ENCODE measurements at regions not wholly inside any gene's neighbourhood (a gene's known extent, or its start where the extent isn't known, plus 50 kb on each side); places are given as distances from the start of the nearest gene placed in this dataset.

DNA sequence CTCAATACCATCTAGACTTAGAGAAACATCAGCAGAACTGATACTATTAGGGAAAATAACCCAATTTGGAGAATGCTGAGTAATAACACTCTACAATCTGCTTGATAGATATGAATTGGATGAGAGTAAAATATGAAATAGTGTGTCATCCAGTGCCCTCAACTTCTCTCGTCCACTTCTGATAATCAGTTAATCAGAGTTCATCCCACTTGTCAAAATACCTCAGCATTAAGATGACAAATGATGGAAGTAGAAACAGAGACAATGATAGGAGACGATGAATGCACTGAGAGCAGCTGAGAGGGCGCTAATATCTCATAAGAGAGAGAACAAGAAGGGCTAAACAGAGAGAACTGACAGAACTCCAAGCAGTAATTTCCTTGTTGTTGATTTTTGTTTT lies 699.6 kb downstream of the EPHA7 start:
- DNase-seq (ENCODE audit: low read depth): no peak
- no peak overlapping the region for H3K4me3 ChIP-seq (ENCODE audit: low read depth, low read length)
- TF ChIP-seq, protein P1, sequence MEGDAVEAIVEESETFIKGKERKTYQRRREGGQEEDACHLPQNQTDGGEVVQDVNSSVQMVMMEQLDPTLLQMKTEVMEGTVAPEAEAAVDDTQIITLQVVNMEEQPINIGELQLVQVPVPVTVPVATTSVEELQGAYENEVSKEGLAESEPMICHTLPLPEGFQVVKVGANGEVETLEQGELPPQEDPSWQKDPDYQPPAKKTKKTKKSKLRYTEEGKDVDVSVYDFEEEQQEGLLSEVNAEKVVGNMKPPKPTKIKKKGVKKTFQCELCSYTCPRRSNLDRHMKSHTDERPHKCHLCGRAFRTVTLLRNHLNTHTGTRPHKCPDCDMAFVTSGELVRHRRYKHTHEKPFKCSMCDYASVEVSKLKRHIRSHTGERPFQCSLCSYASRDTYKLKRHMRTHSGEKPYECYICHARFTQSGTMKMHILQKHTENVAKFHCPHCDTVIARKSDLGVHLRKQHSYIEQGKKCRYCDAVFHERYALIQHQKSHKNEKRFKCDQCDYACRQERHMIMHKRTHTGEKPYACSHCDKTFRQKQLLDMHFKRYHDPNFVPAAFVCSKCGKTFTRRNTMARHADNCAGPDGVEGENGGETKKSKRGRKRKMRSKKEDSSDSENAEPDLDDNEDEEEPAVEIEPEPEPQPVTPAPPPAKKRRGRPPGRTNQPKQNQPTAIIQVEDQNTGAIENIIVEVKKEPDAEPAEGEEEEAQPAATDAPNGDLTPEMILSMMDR (conservative IDR thresholded peaks at IDR 0.05; ENCODE audit: low read depth, low read length): no peak

DNA sequence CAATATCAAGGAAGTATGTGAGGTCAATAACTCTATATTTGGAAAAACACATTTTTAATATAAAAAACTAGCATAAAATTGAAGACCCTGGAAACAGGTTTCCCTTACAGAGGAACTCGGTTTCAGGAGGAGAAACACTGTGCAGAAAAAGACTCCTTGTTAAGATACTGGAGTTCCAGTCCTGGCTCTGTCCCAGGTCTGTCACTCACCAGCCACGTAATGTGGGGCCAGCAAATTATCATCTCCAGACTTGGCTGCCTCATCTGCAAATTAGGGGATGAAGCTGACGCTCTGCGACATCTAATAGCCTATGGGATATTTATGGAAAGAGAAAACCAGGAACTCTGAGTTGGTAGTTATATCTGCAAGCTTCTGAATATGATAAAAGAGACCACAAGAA lies 702.7 kb downstream of the EPHA7 start:
- TF ChIP-seq, protein P1 (conservative IDR thresholded peaks at IDR 0.05; ENCODE audit: low read depth, low read length): no peak
- DNase-seq (ENCODE audit: low read depth): no peak
- H3K4me3 ChIP-seq (ENCODE audit: low read depth, low read length): no peak overlapping the region

DNA sequence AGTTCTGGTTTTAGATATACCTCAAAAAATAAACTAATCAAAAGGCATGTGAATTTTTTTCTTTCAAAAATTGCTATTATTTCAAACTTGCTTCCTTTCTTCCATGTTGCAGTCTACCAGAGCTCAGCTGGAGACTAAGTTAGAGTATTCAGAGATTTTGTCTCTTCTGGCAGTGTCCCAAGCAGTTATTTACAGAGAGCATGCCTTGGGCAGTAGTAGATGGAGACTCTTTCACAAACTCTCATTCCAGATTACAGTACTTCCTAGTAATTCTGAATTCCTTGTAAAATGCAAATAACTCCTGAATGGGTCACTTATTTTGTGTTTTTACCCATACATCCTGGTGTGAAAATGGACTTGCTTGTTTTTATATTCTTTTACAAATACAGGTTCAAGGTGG lies 703.4 kb downstream of the EPHA7 start:
- peak; percentile 74 for DNase-seq (ENCODE audit: low read depth)
- no peak overlapping the region for H3K4me3 ChIP-seq (ENCODE audit: low read depth, low read length)
- TF ChIP-seq, protein P1 (conservative IDR thresholded peaks at IDR 0.05; ENCODE audit: low read depth, low read length): no peak

DNA sequence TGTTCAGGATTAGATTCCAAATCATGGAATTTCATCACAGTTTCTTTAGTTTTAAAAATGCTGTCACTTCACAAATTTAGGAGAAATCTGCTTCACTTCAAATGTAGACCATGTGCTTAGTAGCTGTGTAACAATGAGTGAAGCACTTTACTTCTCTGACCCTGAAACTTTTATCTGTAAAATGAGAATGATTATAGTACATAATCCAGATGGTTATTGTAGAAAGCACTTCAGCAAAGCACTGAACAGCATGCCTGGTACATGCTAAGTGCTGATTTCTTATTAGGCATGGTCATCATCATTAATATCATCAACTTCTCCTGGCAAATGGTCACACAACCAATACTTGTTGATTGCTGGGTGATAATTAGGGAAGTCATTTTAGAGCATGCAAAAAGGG lies 705.0 kb downstream of the EPHA7 start:
- H3K4me3 ChIP-seq (ENCODE audit: low read depth, low read length): no peak overlapping the region
- DNase-seq (ENCODE audit: low read depth): no peak
- TF ChIP-seq, protein P1 (conservative IDR thresholded peaks at IDR 0.05; ENCODE audit: low read depth, low read length): no peak

DNA sequence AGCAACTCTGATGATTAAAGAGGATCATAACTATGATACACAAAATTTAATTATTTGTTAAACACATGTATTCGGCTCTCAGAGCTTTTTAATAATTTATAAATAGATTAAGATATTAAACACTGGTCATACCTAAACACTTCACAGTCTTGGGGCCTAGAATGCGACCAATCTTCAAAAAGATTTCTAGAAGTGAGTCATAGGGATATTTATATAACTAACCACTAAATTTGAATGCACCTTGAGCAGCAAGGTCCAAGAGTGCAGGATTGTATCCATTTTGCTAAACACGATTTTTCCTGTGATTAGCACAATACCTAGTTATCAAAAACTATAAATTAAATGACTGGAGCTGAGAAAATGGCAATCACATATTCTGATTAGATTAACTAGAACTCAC lies 709.3 kb downstream of the EPHA7 start:
- no peak overlapping the region for H3K4me3 ChIP-seq (ENCODE audit: low read depth, low read length)
- no peak for DNase-seq (ENCODE audit: low read depth)

DNA sequence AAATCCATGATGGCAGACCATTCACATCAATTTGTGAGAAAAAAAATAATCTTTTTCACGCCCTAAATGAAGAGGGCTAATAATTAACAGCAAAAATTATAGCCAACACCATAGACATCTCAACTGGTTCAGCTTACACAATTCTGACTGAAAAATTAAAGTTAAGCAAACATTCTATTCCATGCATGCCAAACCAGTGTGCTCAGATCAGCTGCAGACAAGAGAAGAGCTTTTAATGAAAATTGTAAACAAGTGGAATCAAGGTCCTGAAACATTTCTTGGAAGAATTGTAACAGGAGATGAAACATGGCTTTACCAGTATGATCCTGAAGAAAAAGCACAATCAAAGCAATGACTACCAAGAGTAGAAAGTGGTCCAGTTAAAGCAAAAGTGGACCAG lies 710.4 kb downstream of the EPHA7 start:
- TF ChIP-seq, protein P1 (conservative IDR thresholded peaks at IDR 0.05; ENCODE audit: low read depth, low read length): no peak
- peak; percentile 2 for DNase-seq (ENCODE audit: low read depth)
- no peak overlapping the region for H3K4me3 ChIP-seq (ENCODE audit: low read depth, low read length)

More for the DNA sequence above, 709.3 kb downstream of the EPHA7 start:
- TF ChIP-seq, protein P1 (conservative IDR thresholded peaks at IDR 0.05; ENCODE audit: low read depth, low read length): no peak

DNA sequence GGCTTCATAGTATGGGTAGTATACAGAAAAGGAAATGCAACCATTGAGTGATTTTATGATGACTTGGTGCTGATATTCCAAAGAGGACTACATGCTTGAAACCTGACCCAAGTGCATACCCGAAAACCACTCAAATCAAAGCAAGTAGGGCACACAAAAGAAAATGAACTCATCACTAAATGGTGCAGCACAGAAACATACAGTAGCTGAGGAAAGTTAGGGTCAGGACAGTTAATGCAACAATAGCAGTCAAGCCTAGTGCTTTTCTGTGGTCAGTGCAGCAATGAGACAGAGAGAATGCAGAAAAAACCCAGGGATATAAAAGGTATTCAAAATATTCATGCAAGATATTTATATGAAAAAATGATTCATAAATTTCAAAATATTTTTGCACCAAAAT lies 711.1 kb downstream of the EPHA7 start:
- no peak overlapping the region for H3K4me3 ChIP-seq (ENCODE audit: low read depth, low read length)
- DNase-seq (ENCODE audit: low read depth): peak; percentile 6
- TF ChIP-seq, protein P1 (conservative IDR thresholded peaks at IDR 0.05; ENCODE audit: low read depth, low read length): no peak
